Adrenal gland (tissue), 9 donors: ENCODE measurements at regions not wholly inside any gene's neighbourhood (a gene's known extent, or its start where the extent isn't known, plus 50 kb on each side); places are given as distances from the start of the nearest gene placed in this dataset.

Source experiments
- DNase-seq, 7 donors: peaks; one replicate each; pipeline ENCODE4 v3.0.0-alpha.2; 2019 to 2020
- H3K27ac ChIP-seq, 5 donors: fragments of 200-600 bp; sonication (generic) in 4 of 5; 1 replicate in 3 of 5; 2 replicates in 2 of 5; pipeline versions ENCODE4 v1.5.1 to v1.8.0; 2016 to 2020; ENCODE audit warnings: mild to moderate bottlenecking in 1 of 5
- H3K27me3 ChIP-seq: fragments of 200-600 bp; 2 replicates; pipeline ENCODE4 v1.8.0; 2021
- H3K36me3 ChIP-seq, 2 donors: fragments of 200-600 bp; replicated peaks in 1 of 2; 1 replicate in 1 of 2; 2 replicates in 1 of 2; pipeline versions ENCODE4 v1.5.1 to v1.8.0; 2018 to 2022
- H3K4me1 ChIP-seq, 2 donors: fragments of 200-600 bp; replicated peaks in 1 of 2; 1 replicate in 1 of 2; 2 replicates in 1 of 2; pipeline versions ENCODE4 v1.5.1 to v1.8.0; 2018 to 2021
- H3K4me3 ChIP-seq, 4 donors: fragments of 200-600 bp; sonication (generic) in 3 of 4; one replicate each; pipeline ENCODE4 v1.5.1; 2016 to 2018
- H3K9me3 ChIP-seq, 3 donors: fragments of 200-600 bp; sonication (generic) in 1 of 3; replicated peaks in 1 of 3; 1 replicate in 2 of 3; 2 replicates in 1 of 3; pipeline versions ENCODE4 v1.5.1 to v1.8.0; 2016 to 2021
- CTCF ChIP-seq, 6 experiments: fragments of 450-650 bp in 4 of 6; fragments of 200-600 bp in 2 of 6; sonication (generic) in 1 of 6; IDR thresholded peaks; 1 replicate in 5 of 6; 2 replicates in 1 of 6; pipeline versions ENCODE4 v1.5.1 to v1.8.0; 2016 to 2021; ENCODE audit warnings: antibody characterized with exemption in 6 of 6, mild to moderate bottlenecking in 2 of 6, moderate library complexity in 1 of 6
- POLR2A ChIP-seq, 2 donors: fragments of 450-650 bp; IDR thresholded peaks; one replicate each; pipeline ENCODE4 v1.6.1; 2017; ENCODE audit warnings: antibody characterized with exemption in 2 of 2, mild to moderate bottlenecking in 2 of 2, moderate library complexity in 1 of 2
- WGBS, 4 donors: extraction: QIAGEN DNeasy Blood & Tissue Kit in 2 of 4; methylation state at CpG; one replicate each; pipeline versions ENCODE4 v1.1.5 to v1.1.7; 2013 to 2017; 5-methylcytosine and 5-hydroxymethylcytosine counted together
- intact Hi-C, 2 donors: fragments of 100-400 bp; cut with DNase I; formaldehyde crosslinking; loops; one replicate each; pipeline versions ENCODE4 v1.14.1 to v1.15.0; 2022 to 2023
- donor health status: healthy with polysubstance abuse.
- donor health status: Bipolar disorder and iron deficiency.
- donor health status: DM: yes; HTN: yes; CAD: no.
- donor health status: DM: no; HTN: no; CAD: no.
- donor health status: DM: no; HTN: no; CAD: no.

DNA sequence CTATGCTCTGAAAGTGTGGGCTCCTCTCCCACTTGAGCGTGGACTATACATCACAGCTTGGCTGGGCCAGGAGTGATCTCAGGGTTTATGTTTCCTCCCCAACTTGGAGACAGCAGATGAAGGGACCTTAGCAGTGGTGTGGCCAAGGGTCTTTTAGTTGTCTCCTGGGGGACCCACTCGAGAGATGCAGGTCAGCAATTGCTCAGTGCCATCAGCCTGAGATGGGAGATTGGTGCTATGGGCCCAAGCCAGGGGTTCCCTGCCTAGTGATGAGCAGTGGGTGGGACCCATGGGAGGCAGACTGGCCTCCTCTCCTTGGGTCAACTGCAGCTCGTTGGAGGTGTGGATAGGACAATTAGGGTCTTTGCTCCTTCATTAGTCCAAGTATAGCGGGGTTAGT is 510.5 kb upstream of the FSHR start:
- no peaks in the 10 kb centered on the region for H3K36me3 ChIP-seq
- TF ChIP-seq CTCF (IDR thresholded peaks at IDR 0.05), result no peak
- no peak for TF ChIP-seq POLR2A (IDR thresholded peaks at IDR 0.05)
- no peaks in the 10 kb centered on the region for H3K9me3 ChIP-seq
- H3K27me3 ChIP-seq, result no peaks in the 10 kb centered on the region
- H3K4me1 ChIP-seq, result no peaks in the 10 kb centered on the region
- no peak for DNase-seq
- 64 to 95% (median 70%) methylated on average over 2 to 4 of the region's 4 CpGs for WGBS, 4 donors
- no peak overlapping the region for H3K4me3 ChIP-seq
- H3K27ac ChIP-seq, result no peak overlapping the region
- intact Hi-C loops, result no loop called here

DNA sequence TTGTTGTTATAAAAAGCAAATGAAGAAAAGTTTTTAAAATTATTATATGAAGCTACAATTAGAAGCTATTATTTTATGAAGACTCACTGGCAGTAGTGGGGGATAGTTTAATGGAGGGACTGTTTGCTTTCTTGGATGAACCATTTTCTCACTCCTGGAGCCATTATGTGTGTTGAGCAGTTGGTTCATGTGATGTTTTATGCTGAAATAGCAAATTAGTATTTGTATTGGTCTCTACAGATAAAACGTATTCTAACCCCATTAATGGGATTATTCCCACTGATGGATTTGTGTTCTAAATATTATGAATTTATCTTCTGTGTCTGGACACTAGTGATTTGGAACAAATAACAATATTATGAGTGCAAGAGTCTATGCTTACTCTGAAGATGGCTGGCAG is 507.5 kb upstream of the FSHR start:
- Histone ChIP-seq H3K36me3 (no peaks in the 10 kb centered on the region), H3K4me1 (no peaks in the 10 kb centered on the region), H3K27me3 (no peaks in the 10 kb centered on the region), H3K4me3 (no peak overlapping the region), H3K27ac (no peak overlapping the region), H3K9me3 (no peaks in the 10 kb centered on the region)
- intact Hi-C loops, result no loop called here
- no peak for TF ChIP-seq CTCF (IDR thresholded peaks at IDR 0.05)
- TF ChIP-seq POLR2A (IDR thresholded peaks at IDR 0.05), result no peak
- WGBS, 4 donors, result 52 to 64% (median 59%) methylated on average over 1 of the region's 1 CpG
- no peak for DNase-seq

GRCh38 chr2:49656853-49657252 is 502.5 kb upstream of the FSHR start:
- H3K27me3 ChIP-seq, result no peaks in the 10 kb centered on the region
- 43 to 62% (median 58%) methylated on average over 3 of the region's 3 CpGs for WGBS, 4 donors
- no peaks in the 10 kb centered on the region for H3K4me1 ChIP-seq
- TF ChIP-seq POLR2A (IDR thresholded peaks at IDR 0.05) (no peak), CTCF (IDR thresholded peaks at IDR 0.05) (no peak)
- no peak for DNase-seq
- no peak overlapping the region for H3K4me3 ChIP-seq
- no peaks in the 10 kb centered on the region for H3K9me3 ChIP-seq
- intact Hi-C loops, result no loop called here
- no peaks in the 10 kb centered on the region for H3K36me3 ChIP-seq
- H3K27ac ChIP-seq, result no peak overlapping the region

- TF ChIP-seq CTCF (IDR thresholded peaks at IDR 0.05) (no peak), POLR2A (IDR thresholded peaks at IDR 0.05) (no peak)
- no peaks in the 10 kb centered on the region for H3K27me3 ChIP-seq
- no peaks in the 10 kb centered on the region for H3K9me3 ChIP-seq
- no peak for DNase-seq
- H3K4me1 ChIP-seq, result no peaks in the 10 kb centered on the region
- no peak overlapping the region for H3K27ac ChIP-seq
- no peaks in the 10 kb centered on the region for H3K36me3 ChIP-seq
- WGBS, 4 donors, result 54 to 75% (median 68%) methylated on average over 2 of the region's 2 CpGs
- H3K4me3 ChIP-seq, result no peak overlapping the region
- intact Hi-C loops, result no loop called here
These were observed 488.8 kb upstream of the FSHR start for GRCh38 chr2:49643149-49643548.
